H1 (cell line): ENCODE measurements at regions not wholly inside any gene's neighbourhood (a gene's known extent, or its start where the extent isn't known, plus 50 kb on each side); places are given as distances from the start of the nearest gene placed in this dataset.

Source experiments
- CTCF ChIA-PET: fragments of 300-600 bp; sonication (Branson Sonifier 250); formaldehyde crosslinking; loops from one replicate; lab custom pipeline; 2021; ENCODE audit not compliant: partially characterized antibody; lab: Charles Lee
- POLR2A ChIA-PET: fragments of 300-600 bp; sonication (Branson Sonifier 250); formaldehyde crosslinking; loops from one replicate; lab custom pipeline; 2021; ENCODE audit warnings: inconsistent platforms; ENCODE audit not compliant: partially characterized antibody; lab: Charles Lee
- DNase-seq, 2 experiments: peaks; one replicate each; pipeline versions ENCODE4 v3.0.0 to v3.0.0-alpha.2; 2010 to 2022; ENCODE audit warnings: low spot score in 2 of 2, low read depth in 1 of 2, mixed read lengths in 1 of 2
- FAIRE-seq: peaks from 2 replicates; lab custom pipeline; 2011; peaks lifted over from hg19 to GRCh38; lab: Jason Lieb, UNC
- H2AFZ ChIP-seq: 2 replicates; pipeline ENCODE4 v1.8.1; 2012; ENCODE audit warnings: low read length, inconsistent platforms
- H2AK5ac ChIP-seq: 2 replicates; pipeline ENCODE4 v1.6.1; 2013; ENCODE audit warnings: low read depth, low read length
- H2BK120ac ChIP-seq: replicated peaks from 2 replicates; pipeline ENCODE3; 2013; ENCODE audit warnings: low read depth, low read length, inconsistent platforms
- H2BK12ac ChIP-seq: 2 replicates; pipeline ENCODE4 v1.6.1; 2013; ENCODE audit warnings: low read depth, low read length
- H2BK15ac ChIP-seq: 2 replicates; pipeline ENCODE4 v1.6.1; 2013; ENCODE audit warnings: low read length
- H2BK20ac ChIP-seq: 2 replicates; pipeline ENCODE4 v1.6.1; 2013; ENCODE audit warnings: low read length
- H2BK5ac ChIP-seq: 2 replicates; pipeline ENCODE4 v1.6.1; 2013; ENCODE audit warnings: low read depth, low read length
- H3K14ac ChIP-seq: 2 replicates; pipeline ENCODE4 v1.6.1; 2013; ENCODE audit warnings: inconsistent platforms; ENCODE audit not compliant: insufficient read length
- H3K18ac ChIP-seq: 2 replicates; pipeline ENCODE4 v1.6.1; 2013; ENCODE audit warnings: low read length; ENCODE audit errors: extremely low read depth
- H3K23ac ChIP-seq: 2 replicates; pipeline ENCODE4 v1.6.1; 2013; ENCODE audit warnings: inconsistent platforms; ENCODE audit not compliant: insufficient read length
- H3K23me2 ChIP-seq: 2 replicates; pipeline ENCODE4 v1.6.1; 2013; ENCODE audit warnings: low read depth, low read length
- H3K27ac ChIP-seq: 2 replicates; pipeline ENCODE4 v1.6.1; 2011; ENCODE audit warnings: low read depth, low read length, inconsistent platforms
- H3K27me3 ChIP-seq, 4 experiments: replicated peaks in 1 of 4; 1 replicate in 1 of 4; 2 replicates in 3 of 4; pipeline versions ENCODE4 v1.6.1 to v1.8.1; 2011 to 2013; ENCODE audit warnings: low read length in 3 of 4, mild to moderate bottlenecking in 3 of 4, inconsistent platforms in 2 of 4, mixed read lengths in 2 of 4, moderate library complexity in 1 of 4; ENCODE audit not compliant: control insufficient read depth in 3 of 4, insufficient read depth in 3 of 4; ENCODE audit errors: extremely low read depth in 1 of 4
- H3K36me3 ChIP-seq, 4 experiments: 2 replicates each; pipeline versions ENCODE4 v1.6.1 to v1.8.1; 2011 to 2013; ENCODE audit warnings: mild to moderate bottlenecking in 4 of 4, low read length in 3 of 4, moderate library complexity in 2 of 4, control low read depth in 1 of 4, inconsistent platforms in 1 of 4; ENCODE audit not compliant: insufficient read depth in 4 of 4, control insufficient read depth in 2 of 4
- H3K4ac ChIP-seq: replicated peaks from 2 replicates; pipeline ENCODE3; 2013; ENCODE audit warnings: low read length, low read depth, mixed read lengths, inconsistent platforms; ENCODE audit not compliant: insufficient read length
- H3K4me1 ChIP-seq, 4 experiments: replicated peaks in 1 of 4; 1 replicate in 1 of 4; 2 replicates in 3 of 4; pipeline versions ENCODE4 v1.6.1 to v1.8.1; 2011 to 2013; ENCODE audit warnings: low read length in 3 of 4, inconsistent platforms in 2 of 4, mixed read lengths in 1 of 4; ENCODE audit not compliant: insufficient read depth in 4 of 4, control insufficient read depth in 3 of 4
- H3K4me2 ChIP-seq, 2 experiments: 2 replicates each; pipeline versions ENCODE4 v1.6.1 to v1.8.1; 2011 to 2013; ENCODE audit warnings: low read depth in 2 of 2, low read length in 2 of 2, control low read depth in 1 of 2, inconsistent platforms in 1 of 2, mild to moderate bottlenecking in 1 of 2; ENCODE audit not compliant: insufficient read depth in 1 of 2
- H3K4me3 ChIP-seq, 4 experiments: fragments of 200-600, 300-600 bp in 1 of 4; sonication (generic), shearing (Covaris generic), sonication (Bioruptor Twin) in 1 of 4; 2 replicates each; pipeline versions ENCODE4 v1.5.1 to v1.8.1; 2011 to 2016; ENCODE audit warnings: low read length in 4 of 4, low read depth in 3 of 4, control low read depth in 2 of 4, inconsistent platforms in 2 of 4, mild to moderate bottlenecking in 2 of 4, mixed read lengths in 1 of 4, moderate library complexity in 1 of 4; ENCODE audit not compliant: insufficient read depth in 2 of 4; ENCODE audit errors: extremely low read depth in 1 of 4
- H3K56ac ChIP-seq: replicated peaks from 2 replicates; pipeline ENCODE3; 2013; ENCODE audit warnings: low read depth, mild to moderate bottlenecking, mixed read lengths, low read length, inconsistent platforms; ENCODE audit not compliant: insufficient read length
- H3K79me1 ChIP-seq: 2 replicates; pipeline ENCODE4 v1.6.1; 2013; ENCODE audit warnings: low read depth, low read length, control low read depth
- H3K79me2 ChIP-seq, 2 experiments: 2 replicates each; pipeline versions ENCODE4 v1.6.1 to v1.8.1; 2012 to 2013; ENCODE audit warnings: low read length in 2 of 2, mild to moderate bottlenecking in 2 of 2, inconsistent platforms in 1 of 2; ENCODE audit not compliant: insufficient read depth in 2 of 2, control insufficient read depth in 1 of 2
- H3K9ac ChIP-seq, 4 experiments: replicated peaks in 1 of 4; 1 replicate in 1 of 4; 2 replicates in 3 of 4; pipeline versions ENCODE4 v1.6.1 to v1.8.1; 2011 to 2013; ENCODE audit warnings: low read depth in 3 of 4, low read length in 3 of 4, control low read depth in 2 of 4, mild to moderate bottlenecking in 2 of 4, moderate library complexity in 2 of 4, inconsistent platforms in 1 of 4; ENCODE audit errors: extremely low read depth in 1 of 4
- H3K9me3 ChIP-seq, 2 experiments: 2 replicates each; pipeline versions ENCODE4 v1.6.1 to v1.8.1; 2012 to 2013; ENCODE audit warnings: mild to moderate bottlenecking in 2 of 2, moderate library complexity in 2 of 2, control low read depth in 1 of 2, inconsistent platforms in 1 of 2, low read depth in 1 of 2, low read length in 1 of 2, mixed read lengths in 1 of 2; ENCODE audit not compliant: insufficient read depth in 2 of 2
- H4K20me1 ChIP-seq, 2 experiments: replicated peaks in 1 of 2; 2 replicates each; pipeline versions ENCODE3 to v1.8.1; 2011 to 2013; ENCODE audit warnings: inconsistent platforms in 2 of 2, low read length in 2 of 2, mild to moderate bottlenecking in 1 of 2; ENCODE audit not compliant: insufficient read depth in 2 of 2, control insufficient read depth in 1 of 2
- H4K5ac ChIP-seq: 2 replicates; pipeline ENCODE4 v1.6.1; 2013; ENCODE audit warnings: low read length, low read depth, mixed read lengths, inconsistent platforms; ENCODE audit not compliant: insufficient read length
- H4K8ac ChIP-seq: 2 replicates; pipeline ENCODE4 v1.8.0; 2013; ENCODE audit warnings: mild to moderate bottlenecking, moderate library complexity, low read length, inconsistent platforms; ENCODE audit not compliant: insufficient read depth; ENCODE audit errors: extremely low read depth
- H4K91ac ChIP-seq: replicated peaks from 2 replicates; pipeline ENCODE3; 2013; ENCODE audit warnings: low read length, mixed read lengths, inconsistent platforms; ENCODE audit not compliant: insufficient read length
- KDM1A ChIP-seq: fragments of 200-600, 300-600 bp; sonication (generic); IDR thresholded peaks from 2 replicates; pipeline ENCODE4 v1.7.1; 2016; ENCODE audit warnings: mild to moderate bottlenecking, low read length, borderline replicate concordance
- POLR2A ChIP-seq, 2 experiments: IDR thresholded peaks; 1 replicate in 1 of 2; 2 replicates in 1 of 2; pipeline ENCODE4 v1.6.1; 2011; ENCODE audit warnings: low read depth in 2 of 2, low read length in 2 of 2, mild to moderate bottlenecking in 2 of 2; ENCODE audit errors: control extremely low read depth in 1 of 2
- SP2 ChIP-seq: IDR thresholded peaks from 2 replicates; pipeline ENCODE4 v1.6.1; 2012; ENCODE audit warnings: mild to moderate bottlenecking, low read length, inconsistent platforms
- TEAD4 ChIP-seq: IDR thresholded peaks from 2 replicates; pipeline ENCODE4 v1.6.1; 2012; ENCODE audit warnings: low read depth, low read length, inconsistent platforms, mixed read lengths

GRCh38 chr3:46797486-46797885 is 65.8 kb downstream of the MYL3 start:
- Histone ChIP-seq H3K4ac (no peak overlapping the region), H2BK20ac (no peak overlapping the region), H3K4me3 (no peak overlapping the region), H3K36me3 (no peaks in the 10 kb centered on the region), H4K91ac (no peak overlapping the region), H3K9ac (no peak overlapping the region), H2BK5ac (no peak overlapping the region), H3K4me1 (no peaks in the 10 kb centered on the region), H3K79me1 (no peaks in the 10 kb centered on the region), H3K79me2 (no peaks in the 10 kb centered on the region), H3K23ac (no peak overlapping the region), H3K27ac (no peak overlapping the region), H3K18ac (no peak overlapping the region), H2AK5ac (no peak overlapping the region), H3K23me2 (no peaks in the 10 kb centered on the region), H2AFZ (no peak overlapping the region), H2BK12ac (no peak overlapping the region), H2BK120ac (no peak overlapping the region), H3K27me3 (no peaks in the 10 kb centered on the region), H4K8ac (no peak overlapping the region), H3K9me3 (no peaks in the 10 kb centered on the region), H4K5ac (no peak overlapping the region), H4K20me1 (no peaks in the 10 kb centered on the region), H2BK15ac (no peak overlapping the region), H3K56ac (no peak overlapping the region), H3K14ac (no peak overlapping the region), H3K4me2 (no peak overlapping the region)
- DNase-seq (no peak), FAIRE-seq (no peak)
- CTCF ChIA-PET, result interaction anchor here (0.9 kb wide), 1 partner anchor 187 kb away, joined by 3 read pairs; no protein-coding TSS in a partner anchor
- POLR2A ChIA-PET, result no interaction called here
- TF ChIP-seq TEAD4 (no peak), POLR2A (IDR thresholded peaks at IDR 0.05; ENCODE audit: control extremely low read depth in 1 of 2, low read depth in 2 of 2, low read length in 2 of 2) (no peak), KDM1A (no peak), SP2 (no peak)
